Adrenal gland (tissue), 5 donors: ENCODE measurements at regions not wholly inside any gene's neighbourhood (a gene's known extent, or its start where the extent isn't known, plus 50 kb on each side); places are given as distances from the start of the nearest gene placed in this dataset.

Experiments used
- CTCF ChIP-seq, 6 experiments: fragments of 450-650 bp in 4 of 6; fragments of 200-600 bp in 2 of 6; sonication (generic) in 1 of 6; IDR thresholded peaks; 1 replicate in 5 of 6; 2 replicates in 1 of 6; pipeline versions ENCODE4 v1.5.1 to v1.8.0; 2016 to 2021; ENCODE audit warnings: antibody characterized with exemption in 6 of 6, mild to moderate bottlenecking in 2 of 6, moderate library complexity in 1 of 6
- POLR2A ChIP-seq, 2 donors: fragments of 450-650 bp; IDR thresholded peaks; one replicate each; pipeline ENCODE4 v1.6.1; 2017; ENCODE audit warnings: antibody characterized with exemption in 2 of 2, mild to moderate bottlenecking in 2 of 2, moderate library complexity in 1 of 2
- donor health status: DM: no; HTN: no; CAD: no.

DNA sequence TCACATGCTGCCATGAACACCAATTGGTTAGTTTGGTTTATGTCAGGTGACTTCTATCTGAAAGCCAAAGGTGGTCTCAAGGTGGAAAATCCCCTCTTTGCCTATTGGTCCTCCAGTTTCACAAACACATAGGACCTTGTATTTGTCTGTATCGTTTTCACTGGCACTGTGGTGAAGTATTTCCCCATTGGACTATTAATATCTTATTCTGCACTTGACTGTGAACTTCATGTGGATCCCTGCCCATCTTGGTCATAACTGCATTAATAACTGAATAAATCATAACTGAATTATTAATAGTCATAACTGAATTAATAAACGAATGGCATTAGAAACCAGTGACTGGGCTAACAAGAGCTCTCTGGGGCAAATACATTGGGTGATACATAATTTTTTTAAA, 341.3 kb upstream of the ADAMTS9 start:
- TF ChIP-seq CTCF (IDR thresholded peaks at IDR 0.05) (no peak), POLR2A (IDR thresholded peaks at IDR 0.05) (no peak)
